Activated naive CD4-positive, alpha-beta T cell treated with anti-CD3 and anti-CD28 coated beads, Interleukin-2, amount 50 U/mL, for 72 hours (primary cell): ENCODE measurements at regions not wholly inside any gene's neighbourhood (a gene's known extent, or its start where the extent isn't known, plus 50 kb on each side); places are given as distances from the start of the nearest gene placed in this dataset.
"Not testable (repeated sequence)": the region's sequence is repeated elsewhere in the genome, so short reads cannot be mapped to it uniquely, and the experiment has no call there.

ENCODE experiments used
- ATAC-seq, 2 donors: fragments of 150-1000 bp; cut with Tn5 transposase; 2 replicates each; pipeline ENCODE4 v1.10.0; 2021; ENCODE audit warnings: mild to moderate bottlenecking in 2 of 2, moderate library complexity in 2 of 2
- DNase-seq, 2 donors: peaks; one replicate each; pipeline ENCODE4 v3.0.0; 2021 to 2022; ENCODE audit warnings: low spot score in 2 of 2
- H3K27ac Mint-ChIP-seq, 2 donors: one replicate each; pipeline ENCODE4 v1.8.0; 2022; ENCODE audit warnings: mild to moderate bottlenecking in 2 of 2, mixed read lengths in 2 of 2
- H3K36me3 Mint-ChIP-seq, 2 donors: one replicate each; pipeline ENCODE4 v1.8.0; 2022; ENCODE audit warnings: mixed read lengths in 2 of 2
- H3K9me3 Mint-ChIP-seq, 2 donors: one replicate each; pipeline ENCODE4 v1.8.0; 2022; ENCODE audit warnings: mixed read lengths in 2 of 2

DNA sequence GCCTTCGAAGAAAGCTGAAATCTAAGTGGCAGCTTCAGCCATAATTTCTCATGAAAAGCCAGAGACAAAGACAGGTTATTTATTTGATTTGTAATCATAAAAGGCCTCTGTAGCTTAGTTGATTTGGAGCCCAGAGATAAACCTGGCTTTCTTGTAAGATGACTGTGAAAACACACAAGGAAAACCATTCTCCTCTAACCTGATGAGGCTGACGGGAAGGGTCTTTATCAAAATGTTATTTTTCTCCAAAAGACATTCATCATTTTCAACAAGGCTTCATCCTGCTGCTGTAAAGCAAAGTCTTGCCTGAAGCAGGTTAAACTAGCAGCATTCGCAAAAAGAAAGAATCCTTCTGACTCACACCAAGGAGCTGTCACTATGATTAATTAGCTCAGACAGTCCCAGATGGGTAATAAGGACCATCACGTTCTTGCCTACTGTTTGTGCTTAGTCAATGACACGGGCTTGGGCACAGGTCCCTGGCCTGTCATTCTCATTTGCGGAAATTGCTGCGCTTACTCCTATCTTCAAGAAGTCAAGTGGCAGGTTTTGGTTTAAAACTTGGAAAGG lies 286.6 kb downstream of the C12orf75 start:
- Mint-ChIP-seq H3K9me3 (no peaks in the 10 kb centered on the region), H3K27ac (no peak overlapping the region), H3K36me3 (no peaks in the 10 kb centered on the region)
- DNase-seq (no peak), ATAC-seq (no peak)

DNA sequence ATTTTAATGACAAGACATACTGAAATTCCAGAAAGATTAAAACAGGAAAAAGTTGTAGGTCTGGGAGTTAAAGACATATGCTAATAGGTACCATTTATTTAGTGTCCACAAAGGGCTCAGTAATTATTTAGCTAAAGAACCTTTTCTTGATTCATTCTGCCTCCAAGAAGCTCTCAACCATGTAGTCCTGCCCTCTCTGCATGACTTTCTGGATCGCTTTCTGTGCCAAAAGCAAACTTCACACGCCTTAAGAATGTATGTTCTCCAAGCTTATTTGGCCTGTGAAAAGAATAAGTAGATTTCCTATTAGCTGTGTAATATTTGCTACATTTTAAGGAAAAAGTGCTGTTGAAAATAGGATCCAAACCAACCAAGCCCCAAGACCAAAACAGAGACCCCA lies 291.7 kb downstream of the C12orf75 start:
- ATAC-seq (no peak), DNase-seq (no peak)
- Mint-ChIP-seq H3K27ac (no peak overlapping the region), H3K9me3 (no peaks in the 10 kb centered on the region), H3K36me3 (no peaks in the 10 kb centered on the region)

DNA sequence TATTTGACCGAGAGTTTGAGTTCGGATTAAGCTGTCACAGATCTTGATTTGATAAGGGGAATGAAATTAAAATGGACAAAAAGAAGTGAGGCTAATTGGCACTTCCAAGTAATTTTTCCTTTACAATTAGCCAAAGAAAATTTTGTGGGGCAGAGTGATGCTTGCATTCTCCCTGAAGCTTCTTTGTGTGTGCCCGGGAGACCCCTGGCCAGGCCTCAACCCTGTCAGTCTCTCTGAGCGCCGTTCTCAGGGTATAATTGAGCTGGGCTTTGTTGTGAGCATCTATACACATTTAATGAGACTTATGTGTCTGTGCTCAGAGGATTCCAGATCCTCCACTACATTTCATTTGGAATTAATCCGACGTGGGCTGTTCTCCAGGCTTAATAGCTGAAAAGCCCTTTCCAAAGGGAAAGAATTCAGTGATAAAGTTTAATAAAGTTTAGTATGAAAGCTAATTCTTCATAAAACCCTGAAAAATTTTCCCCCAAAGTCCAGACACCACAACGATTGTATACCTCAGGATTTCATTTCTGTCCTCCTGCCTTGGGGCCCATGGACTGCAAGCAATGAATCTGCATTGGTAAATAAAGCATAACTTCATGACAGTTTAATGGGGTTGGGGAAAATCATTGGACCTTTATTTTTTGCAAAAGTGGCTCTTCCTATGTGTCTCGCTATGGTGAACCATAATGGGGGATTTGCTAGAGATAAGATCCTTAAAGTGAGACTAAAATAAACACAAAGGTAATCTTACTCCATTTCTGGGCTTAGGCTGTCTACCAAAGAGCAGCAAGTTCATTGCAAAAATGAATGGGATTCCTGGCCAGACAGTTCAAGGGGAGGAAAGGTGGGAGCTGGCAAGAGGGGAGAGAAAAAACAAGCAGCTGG lies 292.6 kb downstream of the C12orf75 start:
- peaks cover 0 to 4% of the 10 kb centered on the region in 2 donors for H3K36me3 Mint-ChIP-seq
- no peak for DNase-seq
- H3K27ac Mint-ChIP-seq, result no peak overlapping the region
- peaks cover 0 to 3% of the 10 kb centered on the region in 2 donors for H3K9me3 Mint-ChIP-seq
- no peak for ATAC-seq

DNA sequence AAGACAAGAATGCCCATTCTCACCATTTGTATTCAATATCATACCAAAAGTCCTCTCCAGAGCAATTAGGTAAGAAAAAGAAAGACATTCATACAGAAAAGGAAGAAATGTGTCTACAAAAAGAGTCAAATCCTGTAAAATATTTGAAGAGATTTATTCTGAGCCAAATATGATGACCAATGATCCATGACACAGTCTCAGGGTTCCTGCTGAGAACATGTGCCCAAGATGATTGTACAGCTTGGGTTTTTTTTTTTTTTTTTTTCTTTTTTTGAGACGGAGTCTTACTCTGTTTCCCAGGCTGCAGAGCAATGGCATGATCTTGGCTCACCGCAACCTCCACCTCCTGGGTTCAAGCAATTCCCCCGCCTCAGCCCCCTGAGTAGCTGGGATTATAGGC lies 296.2 kb downstream of the C12orf75 start:
- Mint-ChIP-seq H3K27ac (no peak overlapping the region), H3K36me3 (peaks cover 0 to 5% of the 10 kb centered on the region in 2 donors), H3K9me3 (peaks cover 0 to 4% of the 10 kb centered on the region in 2 donors)
- ATAC-seq (no peak), DNase-seq (no peak)

DNA sequence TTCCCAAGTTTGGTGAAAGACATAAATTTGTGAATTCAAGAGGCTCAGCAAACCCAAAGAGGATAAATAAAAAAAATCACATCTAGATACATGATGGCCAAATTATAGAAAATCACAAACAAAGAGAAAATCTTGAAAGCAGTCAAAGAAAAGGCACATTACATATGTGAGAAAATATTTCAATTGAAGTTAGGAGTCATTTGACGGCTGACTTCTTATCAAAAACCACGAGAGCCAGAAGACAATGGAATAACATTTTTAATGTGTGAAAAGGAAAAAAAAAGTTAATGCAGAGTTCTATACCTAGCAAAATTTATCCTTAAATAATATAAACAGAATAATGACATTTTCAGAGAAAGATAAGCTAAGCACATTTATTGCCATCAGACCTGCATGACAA lies 307.0 kb downstream of the C12orf75 start:
- no peak for ATAC-seq
- Mint-ChIP-seq H3K9me3 (peaks cover 8% of the 10 kb centered on the region in 2 donors), H3K36me3 (no peaks in the 10 kb centered on the region), H3K27ac (no peak overlapping the region)
- DNase-seq, result no peak

DNA sequence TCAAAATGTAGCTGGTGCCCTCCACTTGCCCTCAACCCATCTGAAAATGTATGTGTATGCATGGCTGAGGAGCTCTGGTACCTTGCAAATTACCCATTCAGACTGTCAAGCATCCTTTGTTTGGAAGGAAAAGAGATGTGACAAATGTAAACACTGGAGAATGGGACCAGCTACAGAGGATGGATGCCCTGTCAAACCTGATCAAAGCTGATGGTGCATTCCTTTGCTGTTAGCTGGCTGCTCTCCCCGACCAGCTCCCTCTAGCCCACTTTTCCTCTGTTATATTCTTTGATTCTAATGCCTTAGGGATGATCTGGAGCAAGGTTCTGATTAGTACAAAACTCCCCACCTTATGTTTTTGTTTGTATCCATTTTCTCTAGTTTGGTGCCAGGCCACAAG lies 310.3 kb downstream of the C12orf75 start:
- H3K36me3 Mint-ChIP-seq, result peaks cover 0 to 4% of the 10 kb centered on the region in 2 donors
- DNase-seq (no peak), ATAC-seq (no peak)
- H3K27ac Mint-ChIP-seq, result no peak overlapping the region
- peaks cover 12 to 16% of the 10 kb centered on the region in 2 donors for H3K9me3 Mint-ChIP-seq

DNA sequence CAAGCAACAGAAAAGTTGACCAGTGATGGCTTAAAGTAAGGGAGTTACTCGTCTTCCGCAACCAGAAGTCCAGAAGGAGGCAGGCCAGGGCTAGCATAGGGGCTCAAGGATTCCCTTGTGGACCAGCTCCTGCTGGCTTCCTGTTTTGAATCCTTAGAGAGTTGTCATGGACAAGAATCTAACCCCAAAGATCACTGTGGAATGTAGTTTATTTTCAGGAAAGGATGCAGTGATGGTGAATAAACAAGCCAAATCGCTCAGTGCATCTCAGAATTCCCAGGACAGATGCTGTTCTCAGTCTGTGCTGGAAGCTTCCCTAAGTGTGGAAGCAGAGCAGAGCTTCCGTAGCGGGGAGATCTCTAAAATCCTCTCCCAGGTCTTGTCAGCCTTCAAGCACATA lies 311.3 kb downstream of the C12orf75 start:
- Mint-ChIP-seq H3K27ac (no peak overlapping the region), H3K9me3 (peaks cover 4 to 9% of the 10 kb centered on the region in 2 donors), H3K36me3 (peaks cover 0 to 4% of the 10 kb centered on the region in 2 donors)
- no peak for DNase-seq
- no peak for ATAC-seq

DNA sequence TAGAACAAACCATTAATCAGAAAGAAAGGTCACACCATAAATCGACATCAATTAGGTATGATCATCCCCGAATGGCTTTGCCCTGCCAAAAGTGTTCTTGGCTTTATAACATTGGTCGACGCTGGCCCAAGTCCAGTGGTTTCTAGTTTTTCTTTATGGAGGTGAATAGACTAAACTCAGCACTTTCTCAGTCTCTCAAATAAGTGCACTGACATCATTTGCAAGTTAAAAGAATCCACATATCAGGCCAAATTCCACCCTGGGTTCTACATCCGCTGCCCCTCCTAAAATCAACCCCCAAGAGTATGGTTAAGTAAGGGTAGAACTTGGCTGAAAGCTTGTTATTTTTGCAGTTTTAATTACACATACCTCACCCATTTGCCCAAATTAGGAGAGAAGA lies 314.3 kb downstream of the C12orf75 start:
- no peak for DNase-seq
- H3K36me3 Mint-ChIP-seq, result peaks cover 0 to 4% of the 10 kb centered on the region in 2 donors
- ATAC-seq, result no peak
- H3K27ac Mint-ChIP-seq, result no peak overlapping the region
- peaks cover 4 to 17% of the 10 kb centered on the region in 2 donors for H3K9me3 Mint-ChIP-seq

DNA sequence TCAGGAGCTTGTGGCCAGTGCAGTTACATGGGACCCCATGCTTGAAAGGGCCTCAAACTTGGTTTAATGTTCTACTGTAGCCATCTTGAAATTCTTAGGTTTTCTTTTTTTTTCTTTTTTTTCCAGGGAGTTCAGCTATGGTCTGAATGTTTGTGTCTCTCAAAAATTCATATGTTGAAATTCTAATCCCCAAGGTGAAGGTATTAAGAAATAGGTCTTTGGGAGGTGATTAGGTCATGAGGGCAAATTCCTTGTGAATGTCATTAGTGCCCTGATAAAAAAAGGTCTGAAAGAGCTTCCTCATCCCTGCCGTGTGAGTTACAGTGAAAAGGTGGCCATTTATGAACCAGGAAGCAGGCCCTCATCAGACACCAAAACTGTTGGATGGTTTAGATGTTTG lies 324.1 kb downstream of the C12orf75 start:
- Mint-ChIP-seq H3K9me3 (peaks cover 4 to 5% of the 10 kb centered on the region in 2 donors), H3K27ac (no peak overlapping the region), H3K36me3 (no peaks in the 10 kb centered on the region)
- DNase-seq (no peak), ATAC-seq (no peak)

DNA sequence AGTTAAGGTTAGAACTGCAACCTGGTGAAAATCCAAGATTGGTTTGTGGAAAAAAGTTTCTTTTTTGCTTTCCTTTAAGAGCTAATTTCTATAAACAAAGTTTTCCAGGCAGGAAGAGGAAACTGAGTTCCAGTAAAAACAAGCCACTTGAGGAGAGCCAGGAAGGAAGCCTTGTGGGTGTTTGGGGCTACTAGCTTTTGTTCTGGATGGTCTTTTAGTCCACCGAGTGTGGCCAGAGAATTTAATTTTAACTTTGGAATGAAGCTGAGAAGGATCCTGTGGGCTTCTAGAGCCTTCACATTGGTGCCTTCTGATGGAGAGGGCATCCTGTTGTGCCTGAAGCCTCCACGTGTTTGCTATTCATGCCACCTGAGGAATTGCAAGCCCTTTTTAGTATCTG lies 327.9 kb downstream of the C12orf75 start:
- Mint-ChIP-seq H3K9me3 (no peaks in the 10 kb centered on the region), H3K27ac (no peak overlapping the region), H3K36me3 (no peaks in the 10 kb centered on the region)
- ATAC-seq (no peak), DNase-seq (no peak)

DNA sequence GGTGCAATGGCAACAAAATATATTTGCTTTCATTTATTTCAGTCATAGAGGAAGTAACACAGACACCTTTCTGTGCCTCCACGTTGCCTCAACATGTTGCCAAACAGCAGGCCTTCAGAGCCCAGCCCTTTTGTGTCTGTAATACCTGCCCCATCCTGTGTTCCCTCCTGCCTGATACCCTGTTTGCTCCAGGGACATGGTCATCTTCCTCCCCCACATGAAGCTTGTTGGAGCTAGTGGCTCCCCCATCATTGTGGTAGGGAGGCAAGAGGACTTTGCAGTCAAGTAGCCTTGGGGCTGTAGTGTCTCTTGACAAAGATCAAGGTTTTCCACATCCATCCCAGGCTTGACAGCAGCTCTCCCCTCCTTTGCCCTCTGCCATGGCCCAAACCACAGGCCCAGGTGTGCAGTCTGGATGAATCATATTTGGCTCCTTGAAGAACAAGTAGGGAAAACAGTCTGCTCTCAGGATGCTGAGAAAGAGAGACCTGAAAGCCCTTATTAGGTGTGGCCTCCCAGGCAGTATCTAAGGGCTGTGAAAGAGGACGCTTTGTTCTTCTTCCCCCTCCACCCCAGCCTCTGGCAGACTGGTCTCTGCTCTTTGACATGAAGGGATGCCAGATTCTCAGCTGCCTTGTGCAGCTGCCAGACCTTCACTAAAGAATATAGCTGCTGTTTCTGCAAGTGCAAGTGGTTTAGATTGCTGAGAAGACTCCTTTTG lies 329.0 kb downstream of the C12orf75 start:
- no peaks in the 10 kb centered on the region for H3K9me3 Mint-ChIP-seq
- no peak for ATAC-seq
- no peak overlapping the region for H3K27ac Mint-ChIP-seq
- no peak for DNase-seq
- no peaks in the 10 kb centered on the region for H3K36me3 Mint-ChIP-seq

DNA sequence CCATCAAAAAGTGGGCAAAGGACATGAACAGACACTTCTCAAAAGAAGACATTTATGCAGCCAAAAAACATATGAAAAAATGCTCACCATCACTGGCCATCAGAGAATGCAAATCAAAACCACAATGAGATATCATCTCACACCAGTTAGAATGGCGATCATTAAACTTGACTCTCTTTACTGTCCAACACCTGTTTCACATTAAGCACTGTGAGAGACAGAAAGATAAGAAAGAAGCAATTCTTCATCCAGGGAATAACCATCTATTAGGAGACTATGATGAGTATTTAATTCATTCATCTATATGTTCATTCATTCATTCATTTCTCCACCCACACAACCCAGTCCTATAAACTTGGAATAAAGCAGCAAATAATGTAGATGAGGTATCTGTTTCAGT lies 334.3 kb downstream of the C12orf75 start:
- H3K9me3 Mint-ChIP-seq, DNase-seq, ATAC-seq, H3K27ac Mint-ChIP-seq, H3K36me3 Mint-ChIP-seq: not testable (repeated sequence)

DNA sequence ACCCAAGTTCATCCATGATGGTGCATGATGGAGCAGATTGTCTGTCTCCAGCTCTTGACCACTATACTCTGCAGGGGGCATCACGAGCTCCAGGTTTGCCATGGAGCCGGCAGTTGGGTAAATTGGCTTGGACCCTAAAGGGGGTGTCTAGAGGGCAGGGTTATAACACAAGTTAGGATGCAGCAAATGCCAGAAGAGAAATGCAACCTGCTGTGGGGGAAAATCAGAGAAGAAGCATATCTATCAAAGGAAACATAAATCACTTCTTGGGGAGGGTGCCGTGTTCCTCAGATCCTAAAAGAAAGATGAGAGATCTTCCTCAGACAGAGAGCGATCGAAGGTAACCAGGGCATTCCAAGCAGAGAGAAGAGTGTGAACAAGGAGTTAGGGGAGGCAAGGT lies 334.9 kb downstream of the C12orf75 start:
- ATAC-seq, result no peak
- H3K9me3 Mint-ChIP-seq, result peaks cover 9 to 10% of the 10 kb centered on the region in 2 donors
- no peak for DNase-seq
- no peak overlapping the region for H3K27ac Mint-ChIP-seq
- H3K36me3 Mint-ChIP-seq, result no peaks in the 10 kb centered on the region

DNA sequence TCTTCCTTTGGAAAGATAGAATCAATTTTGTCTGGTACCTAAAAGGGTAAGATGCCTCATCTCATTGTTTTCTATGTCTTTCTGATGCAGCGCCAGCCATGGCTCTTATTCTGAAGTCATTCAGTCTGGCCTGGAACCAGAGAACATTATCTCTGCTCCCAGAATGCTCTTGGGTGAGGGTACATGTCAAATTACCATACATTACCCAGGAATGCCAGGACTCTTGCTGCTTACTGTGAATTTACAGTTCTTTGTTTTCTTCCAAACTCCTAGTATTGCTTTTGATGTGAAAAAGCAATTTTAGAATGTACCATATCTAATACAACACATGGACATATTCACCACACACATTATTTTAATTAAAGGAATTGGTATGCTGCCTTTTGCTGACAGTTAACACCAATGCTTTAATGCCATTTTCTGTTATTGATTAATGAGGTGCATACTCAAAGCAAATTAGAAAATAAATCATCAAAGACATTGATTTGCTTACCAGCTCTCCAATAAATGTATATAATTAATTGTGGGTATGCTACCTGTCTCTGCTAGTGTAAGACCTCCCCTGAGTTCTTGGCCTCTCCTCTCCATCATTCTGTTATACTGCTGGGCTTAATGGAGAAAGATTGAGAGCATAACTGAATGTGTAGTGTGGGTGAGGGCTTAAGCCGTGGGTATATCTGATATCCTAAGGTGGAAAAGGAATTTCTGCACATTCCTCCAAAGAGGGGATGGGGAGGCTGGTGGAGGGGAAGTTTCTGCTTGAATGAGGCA lies 337.7 kb downstream of the C12orf75 start:
- Mint-ChIP-seq H3K9me3 (peaks cover 9 to 10% of the 10 kb centered on the region in 2 donors), H3K27ac (no peak overlapping the region), H3K36me3 (no peaks in the 10 kb centered on the region)
- no peak for ATAC-seq
- DNase-seq, result no peak

DNA sequence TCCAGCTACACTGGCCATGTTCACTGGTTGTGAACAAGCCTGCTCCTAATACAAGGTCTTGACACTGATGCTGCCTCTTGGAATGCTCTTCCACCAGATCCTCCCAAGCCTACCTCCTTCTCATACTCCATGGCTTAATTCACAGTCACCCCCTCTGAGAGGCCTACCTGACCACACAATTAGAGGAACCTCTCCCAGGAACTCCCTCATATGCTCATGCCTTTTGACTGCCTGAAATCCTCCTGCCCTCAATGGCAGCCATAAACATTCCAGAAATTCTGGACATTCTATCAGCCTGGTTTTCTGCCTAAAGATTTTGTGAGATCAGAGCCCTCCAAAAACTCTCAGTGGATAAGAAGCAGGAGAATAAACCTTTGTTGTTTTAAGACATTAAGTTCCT lies 340.2 kb downstream of the C12orf75 start:
- no peak for DNase-seq
- Mint-ChIP-seq H3K27ac (no peak overlapping the region), H3K9me3 (peaks cover 9 to 10% of the 10 kb centered on the region in 2 donors), H3K36me3 (no peaks in the 10 kb centered on the region)
- no peak for ATAC-seq

DNA sequence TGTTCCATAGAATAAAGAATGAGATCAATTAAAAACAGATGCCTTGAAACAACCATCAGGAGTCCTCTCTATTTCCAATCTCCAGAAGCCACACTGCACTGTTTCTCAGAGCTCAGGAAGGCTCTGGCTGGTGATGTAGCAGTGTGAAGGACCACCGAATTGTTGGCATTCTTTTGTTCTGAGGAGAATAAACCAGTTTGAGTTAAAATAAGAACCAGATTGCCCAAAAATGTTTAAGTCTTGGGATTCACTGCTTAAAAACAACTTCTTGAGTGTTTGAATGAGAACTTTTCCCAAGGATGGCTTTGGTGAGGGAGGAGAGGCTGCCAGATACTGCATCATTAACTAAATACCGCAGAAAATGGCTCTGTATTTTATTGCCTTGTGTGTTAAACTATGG lies 341.2 kb downstream of the C12orf75 start:
- ATAC-seq (no peak), DNase-seq (no peak)
- peaks cover 9 to 10% of the 10 kb centered on the region in 2 donors for H3K9me3 Mint-ChIP-seq
- no peak overlapping the region for H3K27ac Mint-ChIP-seq
- H3K36me3 Mint-ChIP-seq, result no peaks in the 10 kb centered on the region
